IPS-NIHi11 (cell line): ENCODE measurements at regions not wholly inside any gene's neighbourhood (a gene's known extent, or its start where the extent isn't known, plus 50 kb on each side); places are given as distances from the start of the nearest gene placed in this dataset.
A peak's percentile ranks its signal among the peaks of the same experiment; 100 is the strongest.

Experiments used
- DNase-seq: peaks from one replicate; pipeline ENCODE4 v3.0.0; 2012; ENCODE audit warnings: mixed read lengths, low spot score

- no peak for DNase-seq
Measured at GRCh38 chr12:107978201-107978600, 150.9 kb upstream of the WSCD2 start.

DNA sequence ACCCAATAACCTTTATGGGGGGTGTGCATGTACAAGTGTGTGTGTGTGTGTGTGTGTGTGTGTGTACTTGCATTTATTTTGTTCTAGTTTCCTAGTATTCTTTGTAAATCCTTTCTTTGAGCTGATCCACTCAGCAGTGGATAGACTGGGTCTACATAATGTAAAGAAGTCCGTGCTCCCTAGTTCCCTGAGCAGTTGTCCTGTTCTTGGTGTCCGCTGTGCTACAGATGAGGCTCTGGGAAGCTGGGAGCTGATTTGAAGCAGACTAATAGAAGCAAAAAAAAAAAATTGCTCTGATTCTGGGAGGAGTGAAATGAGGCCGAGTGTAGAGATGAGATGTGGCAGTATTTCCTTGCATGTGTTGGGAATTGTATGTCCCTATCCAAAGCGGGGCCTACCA is 150.4 kb upstream of the WSCD2 start:
- no peak for DNase-seq

DNA sequence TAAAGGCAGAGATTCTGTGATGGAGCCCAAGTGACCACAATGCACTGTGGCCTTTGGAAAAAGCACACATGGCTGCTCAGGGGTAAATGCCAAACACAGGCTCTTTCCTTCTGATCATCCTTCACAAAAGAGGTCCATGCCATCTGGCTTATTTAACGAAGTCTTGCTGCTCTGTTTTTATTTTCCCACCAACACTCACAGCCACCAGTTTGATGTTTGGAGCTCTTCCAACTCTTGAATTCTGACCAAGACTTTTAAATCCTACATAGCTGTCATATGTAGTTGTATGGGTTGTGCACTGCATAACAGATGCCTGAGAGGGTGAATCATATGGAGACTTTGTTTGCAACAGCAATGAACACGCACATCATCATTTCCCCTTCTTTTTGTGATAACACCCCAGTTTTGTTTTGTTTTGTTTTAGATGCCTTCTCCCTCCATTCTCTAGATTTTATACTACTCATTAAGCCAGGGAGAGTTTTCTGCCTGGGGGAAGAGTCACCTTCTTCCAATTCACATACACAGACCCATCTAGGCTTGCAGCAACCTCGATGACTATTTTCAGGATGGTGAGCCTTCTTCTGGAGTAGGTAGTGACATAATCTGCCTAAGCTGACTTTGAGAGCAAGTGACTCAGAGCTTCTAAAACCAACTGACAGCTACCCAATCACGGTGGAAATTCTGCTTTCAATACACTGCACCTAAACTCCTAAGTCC is 145.2 kb upstream of the WSCD2 start:
- no peak for DNase-seq

DNA sequence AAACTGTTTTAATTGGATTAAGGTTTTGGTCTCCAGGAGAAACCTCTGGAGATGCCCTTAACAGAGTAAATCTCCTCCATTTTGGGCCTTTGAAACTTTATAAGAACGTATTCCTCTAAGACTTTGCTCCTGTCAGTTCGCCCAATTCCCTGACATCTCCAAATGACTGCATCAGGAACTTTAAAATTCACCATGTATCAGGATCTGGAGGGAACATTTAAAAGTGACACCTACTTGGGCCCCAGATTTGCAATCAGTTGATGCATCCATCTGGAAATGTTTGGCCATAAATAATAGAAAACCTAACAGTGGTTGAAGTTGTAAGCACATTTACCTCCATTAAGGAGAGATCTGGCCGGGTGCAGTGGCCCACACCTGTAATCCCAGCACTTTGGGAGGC is 144.1 kb upstream of the WSCD2 start:
- no peak for DNase-seq

GRCh38 chr12:107986183-107986582 is 142.9 kb upstream of the WSCD2 start:
- DNase-seq, result no peak

GRCh38 chr12:107990325-107990724 is 138.8 kb upstream of the WSCD2 start:
- peak; percentile 42 for DNase-seq

GRCh38 chr12:107992029-107992428 is 137.1 kb upstream of the WSCD2 start:
- no peak for DNase-seq

DNA sequence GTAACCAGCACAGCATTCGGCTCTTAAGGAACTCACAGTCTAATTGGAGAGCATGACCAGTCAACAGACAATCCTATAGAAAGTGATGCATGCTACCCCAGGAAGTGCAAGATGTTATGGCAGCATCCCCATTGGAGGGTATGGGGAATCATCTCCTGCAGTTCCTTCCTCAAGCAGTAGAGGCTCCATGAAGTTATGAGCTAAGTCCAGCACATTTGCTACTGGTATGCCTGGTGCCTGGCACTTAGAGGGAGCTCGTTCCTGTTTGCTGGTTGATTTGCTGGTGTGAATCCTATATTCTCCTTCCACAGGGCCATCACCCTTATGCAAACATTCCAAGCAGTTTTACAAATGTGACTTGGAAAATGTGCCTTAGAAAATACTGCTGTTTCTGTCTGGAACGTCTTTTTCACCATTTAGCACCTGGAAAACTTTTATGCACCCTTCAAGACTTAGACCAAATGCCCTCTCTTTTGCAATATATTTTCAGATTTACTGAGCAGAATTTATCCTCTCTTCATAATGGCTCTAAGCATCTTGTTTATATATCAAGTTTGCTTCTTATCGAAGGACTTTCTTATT is 136.1 kb upstream of the WSCD2 start:
- peak; percentile 68 for DNase-seq

GRCh38 chr12:107998863-107999262 is 130.2 kb upstream of the WSCD2 start:
- DNase-seq, result no peak

DNA sequence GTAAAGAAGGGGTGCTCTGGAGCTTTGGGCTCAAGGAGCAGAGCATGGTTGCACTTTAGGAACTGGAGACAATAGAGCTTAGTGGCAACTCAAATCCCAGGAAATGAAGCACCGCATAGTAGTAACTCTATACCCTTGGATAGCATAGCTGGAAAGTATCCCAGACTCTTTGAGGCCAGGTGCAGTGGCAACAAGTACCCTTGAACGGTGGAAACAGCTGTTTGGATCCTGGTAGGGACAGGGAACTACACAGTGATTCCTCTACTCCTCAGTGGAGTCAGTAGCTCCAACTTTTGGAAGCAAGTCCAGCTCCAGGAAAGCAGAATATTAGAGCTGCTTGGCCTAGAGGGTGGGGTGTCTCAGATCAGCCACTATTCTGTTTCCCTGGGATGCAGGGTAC is 129.0 kb upstream of the WSCD2 start:
- DNase-seq, result no peak

DNA sequence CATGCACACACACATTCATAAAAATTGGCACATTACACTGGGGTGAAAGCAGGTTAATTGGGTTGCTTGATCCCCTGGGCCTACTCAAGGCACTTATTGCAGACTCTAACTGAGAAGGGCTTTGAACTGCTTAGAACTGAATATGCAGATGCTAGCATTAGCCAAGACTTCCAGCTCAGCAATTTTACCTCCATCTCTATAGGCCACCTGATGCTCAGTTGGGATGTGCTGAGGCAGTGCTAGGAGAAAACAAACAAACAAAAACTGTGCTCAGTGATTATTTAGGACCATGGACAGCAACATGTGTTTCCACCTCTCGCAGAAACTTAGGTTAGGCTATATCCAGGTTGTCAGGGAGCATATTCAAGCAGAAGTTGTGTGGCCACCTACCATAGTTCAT is 124.8 kb upstream of the WSCD2 start:
- DNase-seq, result peak; percentile 55

DNA sequence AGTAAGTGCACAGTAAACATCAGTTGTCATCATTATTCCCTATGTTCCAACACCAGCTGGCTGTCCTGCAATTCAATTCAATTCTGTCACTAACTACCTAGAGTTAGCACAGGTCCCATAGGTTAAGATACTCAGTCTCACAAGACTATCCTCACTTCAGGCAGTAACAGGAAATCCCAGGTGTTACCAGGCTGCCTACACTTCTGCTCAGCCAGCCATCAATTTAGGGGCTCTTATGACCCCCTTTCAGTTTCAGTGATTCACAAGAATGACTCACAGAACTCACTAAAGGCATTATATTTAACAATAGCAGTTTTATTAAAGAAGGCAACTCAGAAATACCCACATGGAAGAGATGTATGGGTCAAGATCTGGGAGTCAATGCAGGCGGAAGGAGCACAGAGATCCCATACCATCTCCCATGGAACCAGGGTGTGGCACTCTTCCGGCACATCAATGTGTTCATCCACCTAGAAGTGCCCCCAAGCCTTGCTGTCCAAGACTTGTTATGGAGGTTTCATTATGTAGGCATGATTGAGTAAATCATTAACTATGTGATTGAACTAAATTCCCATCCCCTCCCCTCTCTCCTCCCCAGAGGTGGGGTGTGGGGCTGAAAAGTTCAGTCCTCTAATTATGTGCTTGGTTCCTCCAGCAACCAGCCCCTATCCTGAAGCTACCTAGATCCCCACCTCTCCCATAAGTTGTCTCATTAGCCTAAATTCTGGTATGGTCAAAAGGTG is 120.8 kb upstream of the WSCD2 start:
- DNase-seq, result no peak

GRCh38 chr12:108009442-108010070 is 119.5 kb upstream of the WSCD2 start:
- DNase-seq, result no peak

- DNase-seq, result no peak
Measured at GRCh38 chr12:108016022-108016564, 113.0 kb upstream of the WSCD2 start.

- no peak for DNase-seq
Measured at GRCh38 chr12:108017472-108018057, 111.5 kb upstream of the WSCD2 start.

DNA sequence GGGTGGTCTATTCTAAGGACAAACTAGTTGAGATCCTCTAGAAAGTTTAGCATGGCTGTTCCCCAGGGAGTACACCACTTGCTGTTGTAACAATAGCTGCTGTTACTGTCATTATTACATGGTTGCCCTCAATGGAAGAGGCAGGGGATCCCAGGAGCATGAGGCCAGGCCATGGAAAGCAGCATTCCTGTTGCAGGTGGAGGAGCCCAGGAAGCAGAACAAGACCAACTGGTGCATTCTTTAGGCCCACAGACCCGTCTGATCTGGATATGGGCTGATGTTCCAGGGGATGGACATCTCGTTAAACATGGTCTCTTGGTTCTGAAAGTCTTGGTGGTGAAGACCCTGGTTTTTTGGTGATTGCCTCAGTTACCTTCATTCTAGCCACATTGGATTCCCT is 109.2 kb upstream of the WSCD2 start:
- no peak for DNase-seq

DNA sequence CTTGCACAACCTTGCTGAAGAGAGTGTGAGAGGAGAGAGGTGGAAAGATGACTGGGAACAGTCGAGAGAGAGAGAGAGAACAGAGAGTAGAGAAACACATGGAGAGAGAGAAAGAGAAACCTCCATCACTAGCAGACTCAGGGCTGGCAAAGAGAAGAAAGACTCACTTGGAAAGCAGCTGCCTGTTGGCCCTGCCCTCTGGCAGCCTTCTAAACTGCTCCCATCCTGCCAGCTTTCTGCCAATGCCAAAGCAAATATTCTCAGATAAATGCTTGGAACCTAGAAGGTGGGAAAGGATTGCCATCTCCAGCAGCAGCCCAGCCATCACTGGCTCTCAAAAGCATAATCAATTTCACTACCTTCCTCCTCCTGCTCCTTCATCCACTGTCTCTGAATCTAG is 107.9 kb upstream of the WSCD2 start:
- DNase-seq, result no peak

DNA sequence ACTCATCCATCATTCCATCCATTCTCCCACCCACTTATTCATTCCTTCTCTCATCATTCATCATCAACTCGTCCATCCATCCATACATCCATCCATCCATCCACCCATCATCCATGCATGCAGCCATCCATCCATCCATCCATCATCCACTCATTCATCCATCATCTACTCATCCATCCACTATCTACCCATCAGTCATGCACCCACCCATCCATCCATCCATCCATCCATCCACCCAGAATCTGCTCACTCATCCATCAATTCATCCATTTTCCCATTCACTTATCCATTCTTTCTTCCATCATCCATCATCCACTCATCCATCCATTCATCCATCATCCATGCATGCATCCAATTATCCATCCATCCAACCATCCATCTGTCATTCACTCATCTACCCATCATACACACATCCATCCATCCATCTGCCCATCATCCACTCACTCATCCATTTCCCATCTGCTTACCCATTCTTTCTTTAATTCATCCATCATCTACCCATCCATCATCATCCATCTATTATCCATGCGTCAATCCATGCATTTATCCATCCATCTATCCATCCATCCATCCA is 107.1 kb upstream of the WSCD2 start:
- DNase-seq, result no peak

- DNase-seq, result no peak
Measured at GRCh38 chr12:108029051-108029835, 99.8 kb upstream of the WSCD2 start.

DNA sequence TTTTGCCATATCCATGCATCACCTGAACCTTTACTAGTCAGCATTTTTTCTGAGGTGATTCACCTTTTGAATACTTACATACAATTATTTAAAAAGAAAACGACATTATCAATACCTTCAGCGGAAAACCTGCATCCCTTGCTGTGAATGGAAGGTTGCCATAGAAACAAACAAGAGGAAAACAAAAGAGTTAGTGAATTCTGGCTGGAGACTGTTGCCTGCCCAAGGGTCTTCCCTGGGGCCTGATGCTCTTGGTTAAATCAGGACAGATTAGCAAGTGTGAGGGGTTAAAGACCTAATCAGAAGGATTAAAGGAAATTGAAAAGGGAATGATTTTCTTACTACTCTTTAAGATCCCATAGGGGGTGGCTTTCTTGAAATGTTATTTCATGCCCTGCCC is 96.0 kb upstream of the WSCD2 start:
- peak; percentile 56 for DNase-seq

GRCh38 chr12:108035372-108035771 is 93.7 kb upstream of the WSCD2 start:
- no peak for DNase-seq
